Spleen (tissue), 7 donors: ENCODE measurements at regions not wholly inside any gene's neighbourhood (a gene's known extent, or its start where the extent isn't known, plus 50 kb on each side); places are given as distances from the start of the nearest gene placed in this dataset.

ENCODE experiments used
- CTCF ChIP-seq, 11 experiments: fragments of 200-600 bp in 7 of 11; fragments of 450-650 bp in 4 of 11; sonication (generic) in 4 of 11; IDR thresholded peaks in 8 of 11; conservative IDR thresholded peaks in 3 of 11; 1 replicate in 7 of 11; 2 replicates in 4 of 11; pipeline versions ENCODE4 v1.4.0 to v1.8.0; 2016 to 2021; ENCODE audit warnings: antibody characterized with exemption in 11 of 11, inconsistent platforms in 4 of 11, mild to moderate bottlenecking in 1 of 11
- POLR2A ChIP-seq, 3 donors: fragments of 450-650 bp; IDR thresholded peaks; one replicate each; pipeline ENCODE4 v1.5.1; 2017; ENCODE audit warnings: antibody characterized with exemption in 3 of 3, mild to moderate bottlenecking in 1 of 3
- donor health status: DM: no; HTN: no; CAD: no; lungs with moderate emphysema.
- donor health status: DM: no; HTN: no; CAD: no.
- donor health status: DM: no; HTN: no; CAD: no.

DNA sequence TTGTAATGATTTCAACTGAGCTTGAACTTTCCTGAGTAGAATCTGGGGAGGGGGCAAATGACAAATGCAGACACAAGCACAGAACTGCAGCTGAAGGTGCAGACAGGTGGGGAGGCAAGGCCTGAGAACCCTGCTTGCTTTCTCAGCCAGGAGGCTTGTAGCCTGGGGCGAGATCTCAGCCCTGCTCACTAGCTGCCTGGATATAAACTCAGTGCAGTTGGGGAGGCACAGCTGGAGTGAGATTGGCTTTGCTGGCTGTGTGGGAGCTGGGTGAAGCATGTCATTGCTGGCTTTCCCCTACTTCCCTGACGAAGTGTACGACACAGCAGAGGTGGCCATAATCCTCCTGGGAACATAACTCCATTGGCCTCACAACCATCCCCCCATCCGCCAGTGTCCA, 55.5 kb upstream of the NEXMIF start:
- no peak for TF ChIP-seq CTCF (IDR thresholded peaks at IDR 0.05 in 8 of 11, conservative IDR thresholded peaks at IDR 0.05 in 3 of 11)
- TF ChIP-seq POLR2A (IDR thresholded peaks at IDR 0.05) = no peak
